GM18870 (cell line): ENCODE measurements at regions not wholly inside any gene's neighbourhood (a gene's known extent, or its start where the extent isn't known, plus 50 kb on each side); places are given as distances from the start of the nearest gene placed in this dataset.

Experiments
- ATAC-seq: cut with Tn5 transposase; IDR thresholded peaks from one replicate; pipeline ENCODE4 v1.9.1; 2021; ENCODE audit warnings: moderate library complexity; ENCODE audit not compliant: unreplicated experiment

DNA sequence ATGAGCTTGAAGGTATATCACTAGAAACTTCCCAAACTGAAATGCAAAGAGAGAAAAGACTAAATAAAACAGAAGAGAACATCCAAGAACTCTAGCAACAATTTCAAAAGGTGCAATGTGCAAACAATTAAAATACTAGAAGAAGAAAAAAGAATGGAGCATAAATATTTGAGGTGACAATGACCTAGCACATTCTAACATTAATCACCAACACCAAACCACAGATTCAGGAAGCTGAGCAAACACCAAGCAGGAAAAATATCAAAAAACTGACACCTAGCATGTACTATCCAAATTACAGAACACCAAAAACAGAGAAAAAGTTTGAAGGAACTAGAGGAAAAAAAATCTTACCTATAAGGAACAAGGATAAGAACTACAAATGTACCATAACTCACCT, 460.8 kb downstream of the IRS1 start:
- ATAC-seq, result no peak

GRCh38 chr2:226337941-226338600, 461.5 kb downstream of the IRS1 start:
- ATAC-seq, result no peak

GRCh38 chr2:226336283-226336682, 463.3 kb downstream of the IRS1 start:
- ATAC-seq, result no peak

DNA sequence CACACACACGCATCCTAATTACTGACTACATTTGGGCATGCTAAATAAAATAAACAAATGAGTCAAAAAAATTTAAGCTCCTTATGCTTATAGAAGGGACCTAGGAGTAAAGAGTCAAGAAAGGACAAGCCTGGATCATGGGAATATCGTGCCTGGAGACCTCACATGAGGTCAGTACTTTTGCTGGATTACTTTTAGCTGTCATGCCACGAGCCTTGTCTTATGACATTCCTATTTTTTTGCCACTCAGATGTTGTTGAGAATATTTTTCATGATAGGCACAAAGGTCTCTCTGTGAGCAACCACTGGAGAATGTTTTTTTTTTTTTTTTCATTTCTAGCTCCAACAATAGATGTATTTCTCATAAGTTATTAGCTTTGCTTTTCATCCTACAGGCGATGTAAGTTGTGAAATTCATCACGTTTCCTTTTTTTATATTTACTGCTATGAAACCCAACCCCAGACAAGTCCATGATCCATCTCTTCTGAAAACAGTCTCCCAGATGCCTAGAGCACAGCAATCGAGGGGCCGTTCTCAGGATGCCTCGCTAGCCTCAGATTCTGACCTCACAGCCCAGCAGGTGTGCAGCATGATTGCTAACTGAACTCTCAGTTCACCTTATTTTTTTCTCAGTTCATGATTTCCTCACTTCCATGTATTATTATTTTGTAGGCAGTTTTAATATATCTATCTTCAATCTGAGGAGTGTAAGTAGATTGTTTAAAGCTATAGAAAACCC, 464.5 kb downstream of the IRS1 start:
- ATAC-seq, result no peak

GRCh38 chr2:226333388-226333787, 466.2 kb downstream of the IRS1 start:
- no peak for ATAC-seq

DNA sequence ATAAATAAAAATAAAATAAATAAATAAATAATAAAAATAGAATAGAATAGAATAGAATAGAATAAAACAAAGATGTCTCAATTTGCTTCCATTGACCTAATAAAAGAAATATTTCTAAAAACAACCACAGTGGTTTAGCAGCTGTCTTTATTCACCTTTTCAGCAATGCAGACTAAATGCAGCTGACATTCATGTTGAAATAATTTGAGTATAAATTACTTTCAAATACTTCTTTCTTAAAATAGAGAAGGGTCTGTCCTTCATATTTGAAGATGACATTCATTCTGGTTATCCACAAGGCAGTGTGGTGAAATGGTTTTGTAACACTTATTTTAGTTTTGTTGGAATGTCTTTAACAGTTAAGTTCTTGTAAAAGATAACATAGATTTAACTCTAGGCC, 469.4 kb downstream of the IRS1 start:
- ATAC-seq, result no peak

DNA sequence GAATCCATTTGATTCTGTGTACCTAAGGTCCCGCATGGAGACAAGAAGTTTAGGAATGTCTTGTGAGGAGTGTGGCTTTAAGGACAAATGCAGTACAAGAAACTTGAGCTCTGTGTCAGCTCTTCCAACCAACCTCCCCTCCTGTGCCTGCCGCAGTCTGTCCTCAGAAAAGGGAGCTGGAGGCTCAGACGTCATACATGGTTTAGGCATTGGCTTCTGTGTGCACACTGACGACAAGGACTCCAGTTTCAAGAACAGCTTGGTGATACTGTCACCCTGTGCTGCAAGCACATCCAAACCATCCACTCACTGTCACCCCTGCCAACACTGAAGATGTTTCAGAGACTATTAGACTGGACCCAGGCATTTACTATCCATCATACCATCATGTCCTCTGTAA, 470.4 kb downstream of the IRS1 start:
- no peak for ATAC-seq

DNA sequence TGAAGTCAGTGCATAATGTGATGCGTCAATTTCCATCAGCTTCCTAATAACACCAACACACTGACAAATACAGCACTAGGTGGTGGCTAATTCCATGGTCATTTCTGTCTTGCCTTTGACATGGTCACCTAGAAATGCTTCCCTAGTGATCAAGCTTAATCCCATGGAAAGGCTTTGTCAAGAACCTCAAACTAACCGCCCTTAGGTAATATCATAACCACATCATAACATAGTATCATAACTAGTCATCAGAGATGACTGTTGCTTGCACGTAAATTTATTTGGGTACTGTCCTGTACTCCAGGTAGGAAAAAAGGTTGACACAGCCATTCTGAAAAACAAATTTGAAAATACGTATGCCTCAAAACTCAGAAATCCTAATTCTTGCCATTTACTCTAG, 471.8 kb downstream of the IRS1 start:
- no peak for ATAC-seq

- ATAC-seq, result no peak
These were observed 474.1 kb downstream of the IRS1 start for GRCh38 chr2:226325526-226325925.

- no peak for ATAC-seq
These were observed 479.3 kb downstream of the IRS1 start for GRCh38 chr2:226320076-226320948.

DNA sequence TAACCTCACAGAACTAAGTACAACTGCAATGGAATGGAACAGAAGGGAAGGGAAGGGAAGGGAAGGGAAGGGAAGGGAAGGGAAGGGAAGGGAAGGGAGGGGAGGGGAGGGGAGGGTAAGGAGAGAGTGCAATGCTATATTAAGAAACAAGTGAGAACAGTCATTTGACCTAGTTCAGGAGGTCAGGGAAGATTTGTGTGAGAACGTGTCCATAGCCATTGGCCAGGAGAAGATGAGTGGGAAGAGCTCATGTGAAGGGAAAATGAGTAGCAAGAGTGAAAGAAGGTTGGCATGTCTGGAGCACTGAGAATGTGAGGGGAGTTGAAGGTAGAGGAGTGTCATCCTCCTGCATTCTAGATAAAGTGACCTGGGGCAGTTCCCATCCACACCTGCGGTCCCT, 481.6 kb downstream of the IRS1 start:
- ATAC-seq, result no peak

DNA sequence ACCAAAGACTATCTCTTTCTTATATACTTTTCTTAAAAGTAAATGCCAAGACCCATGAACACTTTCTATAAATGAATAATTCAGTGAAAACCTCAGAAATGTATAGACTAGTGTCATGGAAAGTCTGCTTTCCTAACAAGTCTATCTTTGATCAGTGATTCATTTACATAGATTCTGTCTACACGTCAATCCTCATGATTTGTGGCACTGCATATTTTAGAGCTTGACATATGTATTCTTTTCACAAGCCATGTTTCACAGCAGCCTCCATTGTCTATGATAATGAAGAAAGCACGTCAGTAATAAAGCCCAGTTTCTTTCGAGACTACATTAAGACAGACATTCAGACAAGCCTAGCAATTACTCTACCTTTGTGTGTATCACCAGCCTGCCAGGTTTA, 486.6 kb downstream of the IRS1 start:
- no peak for ATAC-seq

DNA sequence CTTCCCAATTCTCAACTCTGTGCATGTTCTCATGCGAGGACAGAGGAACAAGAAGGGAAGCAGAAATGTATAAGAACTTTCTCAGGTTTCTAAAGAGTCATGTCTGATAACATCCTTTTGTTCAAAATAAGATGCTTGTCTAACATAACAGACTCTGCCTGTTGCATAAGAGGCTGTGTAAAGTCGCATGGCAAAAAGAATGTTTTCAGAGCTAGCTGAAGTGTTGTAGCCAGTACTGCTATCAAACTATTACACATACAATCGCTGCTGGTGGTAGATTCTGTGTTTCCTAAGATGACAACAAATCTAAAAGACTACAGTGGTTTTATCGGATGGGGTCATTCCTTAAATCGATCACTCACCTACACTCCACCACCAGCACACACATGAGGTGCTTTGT, 487.5 kb downstream of the IRS1 start:
- no peak for ATAC-seq

GRCh38 chr2:226310146-226310545, 489.5 kb downstream of the IRS1 start:
- no peak for ATAC-seq

DNA sequence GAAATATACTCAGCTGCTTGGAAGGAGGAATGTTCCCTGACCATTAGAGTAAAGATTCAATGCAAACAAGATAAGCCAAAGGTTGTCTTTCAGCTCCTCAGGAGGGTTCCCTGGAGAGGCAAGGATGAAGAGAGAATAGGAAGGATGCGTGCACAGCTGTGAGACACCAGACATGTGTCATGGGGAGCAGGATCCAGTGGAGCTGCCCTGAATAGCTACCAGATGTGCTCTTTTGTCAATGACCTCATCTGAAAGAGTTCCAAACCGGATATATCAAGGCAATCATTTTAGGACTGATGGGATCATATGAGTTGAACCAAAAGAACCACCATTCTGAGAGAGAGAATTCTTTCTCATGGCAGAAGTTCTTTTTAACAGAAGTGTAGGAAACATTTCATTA, 490.6 kb downstream of the IRS1 start:
- ATAC-seq, result no peak

- ATAC-seq, result no peak
These were observed 491.3 kb downstream of the IRS1 start for GRCh38 chr2:226308323-226308680.

DNA sequence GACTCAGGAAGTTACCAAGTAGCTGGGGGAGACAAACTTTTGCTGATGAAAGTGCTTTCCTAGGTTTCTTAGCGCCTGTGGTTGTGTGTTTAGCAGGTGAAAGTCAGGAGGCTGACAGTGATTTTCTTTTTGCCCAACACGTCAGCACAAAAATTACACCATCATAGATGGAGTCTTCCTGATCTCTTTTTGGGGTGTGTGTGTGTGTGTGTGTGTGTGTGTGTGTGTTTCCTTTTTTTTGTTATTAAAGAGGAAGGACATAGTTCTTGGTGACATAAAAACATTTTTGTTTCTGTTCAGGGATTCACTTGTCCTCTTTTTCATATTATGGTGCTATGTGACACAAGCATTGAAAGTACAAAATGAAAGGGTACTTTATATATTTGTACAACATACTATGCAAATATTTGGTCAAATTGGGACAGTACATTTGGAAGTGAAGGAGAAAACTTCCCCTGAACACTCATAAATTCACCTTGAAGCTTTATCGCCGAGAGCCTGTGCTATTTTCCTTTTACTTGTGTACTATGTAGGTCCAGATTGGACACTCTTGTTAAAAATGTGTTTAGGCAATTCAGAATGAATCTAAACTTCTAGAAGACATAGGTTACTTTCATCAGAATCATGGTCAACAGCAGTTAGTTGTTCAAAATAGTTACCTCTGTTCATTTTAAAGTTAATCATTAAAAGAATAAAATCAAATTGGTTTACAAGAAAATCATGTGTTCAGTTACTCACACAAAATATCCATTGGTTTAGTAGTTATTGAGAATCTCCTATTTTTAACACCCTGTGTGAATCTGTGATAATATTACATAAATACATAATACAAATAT, 491.9 kb downstream of the IRS1 start:
- ATAC-seq, result no peak

- ATAC-seq, result no peak
These were observed 492.7 kb downstream of the IRS1 start for GRCh38 chr2:226306969-226307368.

DNA sequence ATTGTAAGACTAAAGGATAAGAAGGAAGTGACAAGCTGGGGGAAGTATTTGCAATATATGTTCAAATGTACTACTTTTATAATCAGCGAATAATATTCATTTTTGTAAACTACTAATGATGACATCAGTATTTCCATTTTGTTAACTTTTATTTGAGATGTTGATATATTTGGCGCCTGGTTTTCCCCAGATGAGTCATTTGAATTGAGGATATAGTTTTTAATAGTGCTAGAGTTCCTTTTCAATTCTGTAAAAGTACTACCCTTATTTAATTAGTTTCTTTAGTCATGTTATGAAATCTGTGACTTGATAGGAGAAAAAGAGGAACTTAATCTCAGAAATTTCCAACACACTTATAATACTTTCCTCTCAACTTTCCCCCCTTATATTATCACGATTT, 495.3 kb downstream of the IRS1 start:
- no peak for ATAC-seq

DNA sequence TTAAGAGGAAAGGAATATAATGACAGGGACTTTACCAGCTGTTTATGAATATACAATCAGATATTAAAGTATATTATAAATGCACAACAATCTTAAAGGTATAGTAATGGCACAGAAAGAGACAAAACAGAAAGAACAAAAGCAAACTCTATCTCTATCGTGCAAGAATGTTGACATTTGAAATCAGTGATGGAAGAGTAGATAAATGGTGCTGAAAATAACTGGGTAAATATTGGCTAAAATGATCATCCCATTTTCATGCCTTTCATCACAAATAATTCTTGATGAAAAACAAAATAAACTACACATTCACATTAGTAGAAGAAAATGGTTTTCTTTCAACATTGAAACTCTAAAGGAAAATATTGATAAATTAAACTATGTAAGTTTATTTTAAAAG, 495.9 kb downstream of the IRS1 start:
- ATAC-seq, result no peak
